ENCODE measurements at regions not wholly inside any gene's neighbourhood (a gene's known extent, or its start where the extent isn't known, plus 50 kb on each side); places are given as distances from the start of the nearest gene placed in this dataset.
"Not testable (repeated sequence)": the region's sequence is repeated elsewhere in the genome, so short reads cannot be mapped to it uniquely, and the experiment has no call there.

DNA sequence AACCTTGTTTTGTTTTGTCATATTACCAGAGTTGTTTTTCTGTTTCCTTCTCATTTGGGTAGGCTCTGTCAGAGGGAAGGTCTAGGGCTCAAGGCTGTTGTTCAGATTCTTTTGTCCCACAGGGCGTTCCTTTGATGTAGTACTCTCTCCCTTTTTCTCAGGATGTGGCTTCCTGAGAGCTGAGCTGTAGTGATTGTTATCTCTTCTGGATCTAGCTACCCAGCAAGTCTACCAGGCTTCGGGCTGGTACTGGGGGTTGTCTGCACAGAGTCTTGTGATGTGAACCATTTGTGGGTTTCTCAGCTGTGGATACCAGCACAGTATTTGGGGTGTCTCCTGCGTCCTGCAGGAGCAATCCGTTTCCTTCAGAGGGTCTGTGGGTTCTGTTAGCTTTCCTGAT is 74.2 kb upstream of the GNG12 start:
- DNase-seq (ENCODE audit: low read depth), result not testable (repeated sequence)

DNA sequence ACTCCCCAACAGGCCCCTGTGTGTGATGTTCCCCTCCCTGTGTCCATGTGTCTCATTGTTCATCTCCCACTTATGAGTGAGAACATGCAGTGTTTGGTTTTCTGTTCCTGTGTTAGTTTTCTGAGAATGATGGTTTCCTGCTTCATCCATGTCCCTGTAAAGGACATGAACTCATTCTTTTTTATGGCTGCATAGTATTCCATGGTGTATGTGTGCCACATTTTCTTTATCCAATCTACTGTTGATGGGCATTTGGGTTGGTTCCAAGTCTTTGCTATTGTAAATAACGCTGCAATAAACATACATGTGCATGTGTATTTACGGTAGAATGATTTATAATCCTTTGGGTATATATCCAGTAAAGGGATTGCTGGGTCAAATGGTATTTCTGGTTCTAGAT is 72.7 kb upstream of the GNG12 start:
- DNase-seq (ENCODE audit: low read depth), result not testable (repeated sequence)

DNA sequence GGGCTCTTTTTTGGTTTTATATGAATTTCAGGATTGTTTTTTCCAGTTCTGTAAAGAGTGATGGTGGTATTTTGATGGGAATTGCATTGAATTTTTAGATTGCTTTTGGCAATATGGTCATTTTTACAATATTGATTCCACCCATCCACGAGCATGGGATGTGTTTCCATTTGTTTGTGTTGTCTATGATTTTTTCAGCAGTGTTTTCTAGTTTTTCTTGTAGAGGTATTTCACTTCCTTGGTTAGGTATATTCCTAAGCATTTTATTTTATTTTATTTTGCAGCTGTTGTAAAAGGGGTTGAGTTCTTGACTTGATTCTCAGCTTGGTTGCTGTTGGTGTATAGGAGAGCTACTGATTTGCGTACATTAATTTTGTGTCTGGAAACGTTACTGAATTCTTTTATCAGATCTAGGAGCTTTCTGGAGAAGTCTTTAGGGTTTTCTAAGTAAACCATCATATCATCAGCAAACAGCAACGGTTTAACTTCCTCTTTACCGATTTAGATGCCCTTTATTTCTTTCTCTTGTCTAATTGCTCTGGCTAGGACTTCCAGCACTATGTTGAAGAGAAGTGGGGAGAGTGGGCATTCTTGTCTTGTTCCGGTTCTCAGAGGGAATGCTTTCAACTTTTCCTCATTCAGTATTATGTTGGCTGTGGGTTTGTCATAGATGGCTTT is 69.4 kb upstream of the GNG12 start:
- not testable (repeated sequence) for DNase-seq (ENCODE audit: low read depth)

DNA sequence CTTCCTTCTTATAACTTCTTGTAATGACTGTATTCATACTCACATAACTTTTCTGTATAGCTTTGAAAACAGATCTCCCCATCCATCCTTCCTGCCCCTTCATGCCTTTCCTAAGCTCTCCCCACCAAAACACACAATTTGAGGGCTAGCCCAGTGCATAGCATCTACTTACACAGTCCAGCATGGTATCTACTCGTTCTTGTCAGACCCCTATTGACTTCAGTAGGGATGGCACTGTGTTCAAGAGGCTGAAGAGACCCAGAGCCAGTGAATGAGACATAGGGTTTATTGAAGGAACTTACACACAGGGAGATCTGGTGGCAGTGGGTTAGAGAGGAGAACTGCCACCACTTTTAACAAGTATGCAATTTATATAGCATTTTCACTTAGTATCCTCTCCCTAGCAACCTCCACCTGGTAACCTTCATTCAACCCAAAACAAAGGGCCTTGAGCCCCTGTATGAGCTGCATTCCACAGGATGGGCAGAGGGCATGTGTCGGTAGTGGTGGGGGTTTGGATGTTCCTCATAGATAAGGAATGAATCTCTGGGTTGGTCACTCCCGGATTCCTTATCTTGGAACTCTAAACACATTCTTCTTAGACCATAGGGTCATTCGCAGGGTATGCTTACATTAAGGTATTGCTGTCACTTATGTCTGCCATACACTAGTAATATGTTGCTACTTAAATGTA is 64.9 kb upstream of the GNG12 start:
- no peak for DNase-seq (ENCODE audit: low read depth)

DNA sequence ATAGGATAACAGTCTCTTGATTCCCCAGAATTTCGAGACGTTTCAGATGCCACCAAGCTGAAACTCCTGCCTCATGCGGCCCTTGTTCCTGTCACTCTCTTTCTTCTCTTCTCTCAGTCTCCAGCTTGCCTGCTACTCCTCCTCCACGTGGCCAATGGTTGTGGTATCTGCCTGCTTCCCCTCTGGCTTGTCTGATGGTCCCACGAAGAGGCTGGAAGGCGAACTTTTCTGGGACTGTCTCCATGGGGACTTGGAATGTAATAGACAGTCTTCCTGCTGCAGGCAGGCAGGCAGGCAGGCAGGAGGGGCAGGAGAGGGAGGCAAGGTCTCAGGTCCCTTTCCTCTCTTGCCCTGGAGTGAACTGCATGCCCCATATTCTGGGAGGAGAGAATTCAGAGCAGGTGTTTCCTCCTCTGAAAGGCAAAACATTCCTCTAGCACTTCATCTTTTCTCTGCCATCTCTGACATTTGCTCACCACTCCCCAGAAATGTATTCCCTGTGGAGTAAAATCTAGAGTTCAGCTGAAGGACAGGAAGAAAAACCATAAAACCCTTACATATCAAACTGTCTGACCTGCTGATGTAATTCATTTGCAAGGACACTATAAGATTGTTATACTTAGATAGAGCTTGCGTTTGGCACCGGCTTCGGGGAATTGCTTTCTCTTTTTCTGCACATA is 64.1 kb upstream of the GNG12 start:
- no peak for DNase-seq (ENCODE audit: low read depth)

DNA sequence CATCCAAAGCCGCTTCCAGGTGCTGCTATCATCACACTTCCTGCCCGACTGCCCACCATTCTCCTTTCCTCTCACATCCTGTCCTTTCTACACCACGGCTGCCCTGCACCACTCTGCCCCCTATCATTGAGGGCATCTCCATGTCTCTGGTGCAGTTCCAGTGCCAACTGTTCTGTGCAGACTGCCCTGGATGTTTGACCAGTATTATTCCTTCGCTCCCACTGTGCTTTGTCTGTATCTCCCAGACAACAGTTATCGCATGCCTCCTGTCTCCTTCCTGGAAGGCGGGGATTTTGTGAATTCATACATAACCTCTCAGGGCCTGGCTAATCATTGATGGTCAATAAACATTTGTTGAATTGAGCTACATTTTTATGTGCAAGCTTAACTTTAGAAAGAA is 63.6 kb upstream of the GNG12 start:
- DNase-seq (ENCODE audit: low read depth), result no peak

DNA sequence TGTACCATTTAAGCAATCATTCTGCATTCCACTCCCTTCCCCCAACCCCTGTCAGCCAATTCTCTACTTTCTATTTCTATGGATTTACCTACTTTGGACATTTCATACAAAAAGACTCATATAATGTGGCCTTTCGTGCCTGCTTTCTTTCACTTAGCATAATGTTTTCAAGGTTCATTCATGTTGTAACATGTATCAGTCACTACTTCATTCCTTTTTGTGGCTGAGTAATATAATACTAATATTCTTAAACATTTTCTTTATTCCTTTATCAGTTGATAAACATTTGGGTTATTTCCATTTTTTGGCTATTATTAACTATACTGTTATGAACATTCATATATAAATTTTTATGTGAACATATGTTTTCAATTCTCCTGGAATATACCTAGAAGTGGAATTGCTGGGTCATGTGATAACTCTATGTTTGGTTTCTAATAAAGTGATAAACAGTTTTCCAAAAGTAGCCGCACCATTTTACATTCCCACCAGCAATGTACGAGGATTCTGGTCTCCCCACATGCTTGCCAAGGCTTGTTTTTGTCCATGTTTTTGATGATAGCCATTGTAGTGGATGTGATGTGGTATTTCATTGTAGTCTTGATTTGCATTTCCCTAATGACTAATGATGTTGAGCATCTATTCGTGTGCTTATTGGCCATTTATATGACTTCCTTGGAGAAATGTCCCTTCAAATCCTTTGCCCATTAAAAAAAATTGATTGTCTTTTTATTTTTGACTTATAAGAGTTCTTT is 61.9 kb upstream of the GNG12 start:
- no peak for DNase-seq (ENCODE audit: low read depth)

DNA sequence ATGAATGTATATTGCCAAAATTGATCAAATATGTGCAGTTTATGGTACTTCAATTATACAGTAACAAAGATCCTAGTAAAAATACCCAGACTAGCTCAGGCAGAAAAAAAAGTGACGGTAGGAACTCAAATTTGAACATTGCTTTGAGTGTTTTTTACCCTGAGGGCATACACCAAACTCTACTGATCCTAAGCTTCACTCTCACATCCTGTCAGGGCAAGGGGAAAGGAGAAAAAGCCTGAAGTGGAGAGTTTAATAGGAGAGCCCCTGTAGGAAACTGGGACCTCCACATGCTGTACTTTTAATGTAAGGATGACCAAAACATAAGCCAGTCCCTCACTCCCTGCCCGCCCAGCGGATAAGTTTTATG is 59.8 kb upstream of the GNG12 start:
- DNase-seq (ENCODE audit: low read depth), result no peak

DNA sequence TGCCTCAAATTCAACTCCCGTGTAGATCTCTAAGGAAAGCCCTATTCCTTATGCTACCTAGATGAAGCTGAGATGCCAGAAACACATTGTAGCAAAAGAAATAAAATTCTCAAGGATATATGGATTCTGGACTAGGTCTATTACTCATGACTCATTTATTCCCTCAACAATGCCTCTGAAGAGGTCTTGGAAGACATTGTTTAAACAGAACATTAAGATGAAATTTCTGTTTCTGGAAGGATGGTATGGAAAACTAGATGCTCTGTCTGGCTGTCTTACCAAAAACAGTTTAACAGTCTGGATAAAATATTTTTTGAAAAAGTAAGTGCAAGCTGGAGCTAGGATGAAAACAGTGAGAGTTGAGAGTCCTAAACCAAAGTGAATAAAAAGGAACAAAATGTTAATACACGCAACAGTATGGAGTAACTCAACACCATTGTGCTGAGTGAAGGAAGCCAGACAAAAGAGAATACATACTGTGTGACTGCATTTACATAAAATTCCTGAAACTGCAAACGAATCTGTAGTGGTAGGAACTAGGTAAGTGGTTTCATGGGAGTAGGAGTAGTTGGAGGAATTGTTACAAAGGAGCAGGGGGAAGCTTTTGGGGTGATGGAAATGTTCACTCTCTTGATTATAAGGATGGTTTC is 59.3 kb upstream of the GNG12 start:
- no peak for DNase-seq (ENCODE audit: low read depth)

DNA sequence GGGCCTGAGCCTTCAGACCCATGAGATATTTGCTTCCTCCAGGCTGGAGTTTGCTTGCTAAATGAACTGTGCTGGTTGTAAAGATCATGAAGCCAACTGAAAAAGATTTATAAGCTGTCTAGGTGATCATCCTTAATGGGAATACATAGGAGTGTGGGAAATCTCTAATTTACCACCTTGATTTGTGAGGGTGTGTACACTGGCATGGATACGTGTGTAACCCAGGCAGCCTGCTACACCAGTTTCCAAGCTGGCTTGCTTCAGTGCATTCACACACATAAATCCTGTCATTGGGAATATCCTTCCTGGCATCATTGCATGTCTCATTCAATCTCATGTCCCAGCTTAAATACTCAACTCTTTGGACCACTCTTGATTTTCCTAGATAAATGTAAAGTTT is 57.6 kb upstream of the GNG12 start:
- no peak for DNase-seq (ENCODE audit: low read depth)

DNA sequence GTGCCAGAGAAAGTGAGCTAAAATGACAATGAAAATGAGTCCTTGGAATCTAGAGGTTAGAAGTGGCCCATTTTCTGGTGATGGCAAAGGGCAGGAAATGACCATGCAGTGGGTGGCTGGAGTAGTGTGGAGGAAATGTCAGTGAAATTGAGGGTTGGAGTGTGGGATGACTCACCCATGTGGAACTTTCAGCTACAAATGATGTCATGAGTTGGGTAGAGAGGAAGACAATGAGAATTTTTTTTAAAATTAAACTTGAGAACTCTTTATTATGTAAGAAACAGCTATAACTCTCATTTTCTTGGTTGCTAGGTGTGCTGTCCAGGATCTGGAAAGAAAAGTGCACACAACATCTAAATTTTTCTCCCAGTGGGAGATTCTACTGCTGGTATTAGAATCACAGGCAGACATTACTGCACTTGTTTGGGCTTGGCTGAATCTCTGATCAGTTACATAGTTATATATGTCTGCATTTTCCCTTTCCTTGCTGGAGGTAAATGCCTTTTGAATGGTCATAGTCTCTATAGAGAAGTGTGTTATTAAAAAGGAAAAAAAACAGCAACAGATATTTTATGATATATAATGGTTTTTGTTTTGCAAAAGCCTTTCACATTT is 56.8 kb upstream of the GNG12 start:
- DNase-seq (ENCODE audit: low read depth), result peak; percentile 87

DNA sequence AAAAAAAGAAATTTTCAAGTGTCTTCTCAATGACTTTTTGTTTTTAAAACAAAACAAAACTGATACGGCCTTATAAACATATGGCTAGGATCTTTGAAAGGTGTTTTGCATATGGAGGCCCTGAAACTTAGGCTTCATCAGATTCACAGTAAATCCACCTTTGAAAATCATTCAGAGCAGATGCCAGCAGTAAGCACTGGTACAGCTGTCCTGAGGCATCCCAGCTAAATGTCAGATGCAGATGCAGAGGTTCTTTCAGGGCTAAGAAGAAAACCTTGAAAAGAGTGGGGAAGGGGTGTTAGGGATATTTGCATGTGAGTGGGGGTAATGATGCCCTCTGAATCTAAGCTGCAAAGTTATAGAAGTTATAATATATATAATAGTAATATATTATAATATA is 56.2 kb upstream of the GNG12 start:
- DNase-seq (ENCODE audit: low read depth), result no peak

DNA sequence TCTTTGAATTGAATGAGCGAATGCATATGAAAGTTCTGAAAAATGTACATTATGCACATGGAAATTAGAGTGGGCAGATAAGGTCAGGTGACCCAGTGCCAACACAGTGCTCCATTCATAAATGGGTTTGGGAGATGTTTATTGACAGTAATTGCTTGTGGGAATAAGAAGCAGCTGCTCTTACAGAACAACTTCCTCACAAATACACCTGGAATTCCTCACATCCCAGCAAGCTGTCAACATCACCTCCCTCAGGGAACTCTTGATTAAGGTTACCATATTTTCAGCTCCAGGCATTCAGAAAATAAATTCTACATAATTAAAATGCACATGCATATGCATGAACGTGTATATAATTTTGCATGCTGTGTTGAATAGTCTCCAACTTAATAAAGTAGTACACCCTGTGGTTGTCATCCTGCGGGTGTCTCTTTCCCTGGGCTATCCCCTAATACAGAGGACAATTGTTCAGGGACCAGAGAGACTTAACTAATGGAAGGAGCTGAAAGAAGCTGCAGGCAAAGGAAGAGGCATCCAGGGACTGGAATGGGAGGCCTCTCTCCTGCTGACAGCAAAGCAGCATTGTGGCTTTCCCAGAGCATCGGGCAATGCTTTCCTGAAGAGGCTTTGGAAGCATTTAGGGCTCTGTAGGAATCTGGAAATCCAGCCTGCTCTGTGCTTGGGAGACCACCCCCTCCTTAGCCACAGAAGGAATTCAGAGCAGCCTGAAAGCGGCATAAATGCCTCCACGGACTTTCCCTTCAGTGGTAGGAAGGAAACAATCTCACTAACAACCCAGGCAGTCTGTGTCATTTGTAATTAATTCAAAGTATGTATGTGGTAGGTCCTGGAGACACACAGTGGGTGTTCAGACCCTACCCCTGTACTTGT is 55.2 kb upstream of the GNG12 start:
- DNase-seq (ENCODE audit: low read depth), result no peak

DNA sequence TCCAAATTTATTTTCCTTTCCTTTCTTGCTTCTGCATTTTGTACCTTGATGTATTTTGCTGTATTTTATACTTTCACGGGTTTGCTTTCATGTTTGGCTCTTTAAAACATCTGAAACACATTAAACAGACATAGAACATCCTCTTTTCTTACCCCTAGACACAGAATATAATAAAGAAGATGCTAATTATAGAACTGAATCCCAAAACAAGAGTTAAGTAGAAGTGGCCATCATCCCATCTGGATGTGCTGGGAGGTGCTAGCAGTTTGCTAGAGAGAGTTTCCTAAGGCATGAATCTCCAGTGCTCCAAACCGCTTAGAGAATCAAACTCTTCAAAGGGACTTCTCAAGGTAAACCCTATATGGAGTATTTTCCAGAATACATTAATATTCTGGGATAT is 53.9 kb upstream of the GNG12 start:
- DNase-seq (ENCODE audit: low read depth), result no peak

DNA sequence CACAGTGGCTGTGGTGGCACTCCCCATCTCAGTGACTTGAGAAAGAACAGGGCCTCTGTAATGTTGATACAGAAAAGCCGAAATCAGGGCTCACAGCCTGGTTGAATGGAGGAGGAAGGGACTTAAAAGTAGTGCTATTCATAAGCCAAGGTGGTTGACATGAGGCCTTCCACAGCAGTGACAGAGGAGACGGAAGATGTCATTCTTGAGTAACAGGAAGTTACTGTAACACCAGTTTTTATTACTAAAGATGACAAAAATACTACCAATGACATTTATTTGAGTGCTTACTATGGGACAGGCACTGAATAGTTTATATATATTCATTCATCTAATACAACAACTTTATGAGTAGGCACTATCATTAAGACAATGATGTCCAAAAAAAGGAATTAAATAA is 52.8 kb upstream of the GNG12 start:
- DNase-seq (ENCODE audit: low read depth), result no peak

DNA sequence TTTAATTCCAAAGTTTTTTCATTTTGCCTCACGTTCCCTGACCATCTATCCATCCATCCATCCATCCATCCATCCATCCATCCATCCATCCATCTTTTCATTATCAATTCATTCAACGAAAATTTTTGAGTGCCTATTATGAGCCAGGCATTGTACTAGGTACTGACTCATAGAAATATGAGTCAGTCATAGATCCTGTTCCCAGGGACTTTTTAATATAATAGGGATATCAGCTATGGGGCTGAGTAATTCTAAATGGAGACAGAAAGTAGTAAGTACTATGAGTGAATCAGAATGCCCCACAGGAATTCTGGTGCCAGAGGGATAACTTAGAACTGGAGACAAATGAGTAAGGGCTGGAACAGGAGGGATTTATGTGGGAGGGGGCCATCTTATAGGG is 49.8 kb upstream of the GNG12 start:
- DNase-seq (ENCODE audit: low read depth), result peak; percentile 75
